SK-N-SH treated with all-trans-retinoic acid at 6 μM for 48 hours (cell line): ENCODE measurements at regions not wholly inside any gene's neighbourhood (a gene's known extent, or its start where the extent isn't known, plus 50 kb on each side); places are given as distances from the start of the nearest gene placed in this dataset.

Experiments used
- ATAC-seq: fragments of 200-7000 bp; cut with Tn5 transposase; 3 replicates; pipeline ENCODE4 v1.9.1; 2020; ENCODE audit warnings: mild to moderate bottlenecking, moderate library complexity
- ARNTL ChIP-seq: fragments of 450-650 bp; formaldehyde crosslinking; IDR thresholded peaks from 2 replicates; pipeline ENCODE4 v1.5.0; 2020; ENCODE audit warnings: low read depth, mild to moderate bottlenecking, moderate library complexity, borderline replicate concordance
- BACH2 ChIP-seq: fragments of 250-450 bp; sonication (Bioruptor Pico); IDR thresholded peaks from 2 replicates; pipeline ENCODE4 v1.9.0; 2021; ENCODE audit warnings: mild to moderate bottlenecking, borderline replicate concordance
- CREB5 ChIP-seq: fragments of 250-450 bp; sonication (Bioruptor Pico); IDR thresholded peaks from 2 replicates; pipeline ENCODE4 v1.5.1; 2020; ENCODE audit warnings: low read depth, mild to moderate bottlenecking, moderate library complexity
- CSDC2 ChIP-seq: fragments of 250-450 bp; sonication (Bioruptor Pico); IDR thresholded peaks from 2 replicates; pipeline ENCODE4 v1.5.0; 2020; ENCODE audit warnings: mild to moderate bottlenecking, moderate library complexity
- CSRNP3 ChIP-seq: fragments of 250-450 bp; sonication (Bioruptor Pico); IDR thresholded peaks from 2 replicates; pipeline ENCODE4 v1.5.1; 2021; ENCODE audit warnings: mild to moderate bottlenecking, moderate library complexity
- ESRRG ChIP-seq: fragments of 250-450 bp; sonication (Bioruptor Pico); IDR thresholded peaks from 2 replicates; pipeline ENCODE4 v1.6.1; 2021; ENCODE audit warnings: mild to moderate bottlenecking
- GLIS3 ChIP-seq: fragments of 250-450 bp; sonication (Bioruptor Pico); IDR thresholded peaks from 2 replicates; pipeline ENCODE4 v1.5.0; 2020; ENCODE audit warnings: mild to moderate bottlenecking, moderate library complexity
- OSR1 ChIP-seq: fragments of 250-450 bp; sonication (Bioruptor Pico); IDR thresholded peaks from 2 replicates; pipeline ENCODE4 v1.8.0; 2022; ENCODE audit warnings: moderate library complexity, mild to moderate bottlenecking, inconsistent platforms
- PATZ1 ChIP-seq: fragments of 250-450 bp; sonication (Bioruptor Pico); IDR thresholded peaks from 2 replicates; pipeline ENCODE4 v1.8.0; 2020; ENCODE audit warnings: mild to moderate bottlenecking, moderate library complexity, borderline replicate concordance
- POU6F1 ChIP-seq: fragments of 250-450 bp; sonication (Bioruptor Pico); IDR thresholded peaks from 2 replicates; pipeline ENCODE4 v1.8.0; 2021; ENCODE audit warnings: low read depth, mild to moderate bottlenecking, moderate library complexity, borderline replicate concordance
- PPARA ChIP-seq: fragments of 250-450 bp; sonication (Bioruptor Pico); IDR thresholded peaks from 2 replicates; pipeline ENCODE4 v1.5.0; 2020; ENCODE audit warnings: mild to moderate bottlenecking, borderline replicate concordance
- RARB ChIP-seq: fragments of 250-450 bp; sonication (Bioruptor Pico); IDR thresholded peaks from 2 replicates; pipeline ENCODE4 v1.8.0; 2021; ENCODE audit warnings: mild to moderate bottlenecking, moderate library complexity
- SNAI2 ChIP-seq: fragments of 250-450 bp; sonication (Bioruptor Pico); IDR thresholded peaks from 2 replicates; pipeline ENCODE4 v1.5.0; 2020; ENCODE audit warnings: mild to moderate bottlenecking, moderate library complexity
- TCF4 ChIP-seq: fragments of 250-450 bp; sonication (Bioruptor Pico); IDR thresholded peaks from 2 replicates; pipeline ENCODE4 v1.8.0; 2021; ENCODE audit warnings: mild to moderate bottlenecking, moderate library complexity, borderline replicate concordance
- TOX ChIP-seq: fragments of 250-450 bp; sonication (Bioruptor Pico); IDR thresholded peaks from 2 replicates; pipeline ENCODE4 v1.8.0; 2021; ENCODE audit warnings: mild to moderate bottlenecking, moderate library complexity, borderline replicate concordance
- TSHZ2 ChIP-seq: fragments of 250-450 bp; sonication (Bioruptor Pico); IDR thresholded peaks from 2 replicates; pipeline ENCODE4 v1.5.0; 2020; ENCODE audit warnings: mild to moderate bottlenecking, moderate library complexity
- ZC3H10 ChIP-seq: fragments of 250-450 bp; sonication (Bioruptor Pico); IDR thresholded peaks from 2 replicates; pipeline ENCODE4 v1.5.1; 2021; ENCODE audit warnings: mild to moderate bottlenecking, moderate library complexity
- ZFP3 ChIP-seq: fragments of 250-450 bp; sonication (Bioruptor Pico); IDR thresholded peaks from 2 replicates; pipeline ENCODE4 v1.5.0; 2020; ENCODE audit warnings: mild to moderate bottlenecking, moderate library complexity
- ZFP30 ChIP-seq: fragments of 450-650 bp; formaldehyde crosslinking; IDR thresholded peaks from 2 replicates; pipeline ENCODE4 v1.5.0; 2022; ENCODE audit warnings: mild to moderate bottlenecking, moderate library complexity
- ZNF565 ChIP-seq: fragments of 450-650 bp; formaldehyde crosslinking; conservative IDR thresholded peaks from 2 replicates; pipeline ENCODE4 v1.5.0; 2020; ENCODE audit warnings: low read depth, mild to moderate bottlenecking, moderate library complexity
- ZNF70 ChIP-seq: fragments of 450-650 bp; formaldehyde crosslinking; IDR thresholded peaks from 2 replicates; pipeline ENCODE4 v1.5.0; 2020; ENCODE audit warnings: mild to moderate bottlenecking, moderate library complexity
- ZNF8 ChIP-seq: fragments of 450-650 bp; formaldehyde crosslinking; IDR thresholded peaks from 2 replicates; pipeline ENCODE4 v1.5.0; 2020; ENCODE audit warnings: mild to moderate bottlenecking, moderate library complexity

GRCh38 chr12:126967152-126967551, 1299.8 kb upstream of the TMEM132C start:
- TF ChIP-seq ZFP30 (no peak), ZC3H10 (no peak), ZFP3 (CRISPR knock-in tag) (no peak), ARNTL (no peak), ZNF565 (CRISPR knock-in tag) (no peak)
- no peak for ATAC-seq

GRCh38 chr12:126974779-126975178, 1292.2 kb upstream of the TMEM132C start:
- TF ChIP-seq ZFP3 (CRISPR knock-in tag) (no peak), SNAI2 (no peak), RARB (CRISPR knock-in tag) (no peak), CSDC2 (CRISPR knock-in tag) (no peak), TCF4 (CRISPR knock-in tag) (no peak), POU6F1 (CRISPR knock-in tag) (no peak), TOX (no peak), BACH2 (CRISPR knock-in tag) (no peak), GLIS3 (CRISPR knock-in tag) (no peak), ZFP30 (no peak), TSHZ2 (CRISPR knock-in tag) (no peak), CREB5 (CRISPR knock-in tag) (no peak), ARNTL (no peak), ZC3H10 (no peak), CSRNP3 (CRISPR knock-in tag) (no peak), ESRRG (no peak)
- no peak for ATAC-seq

GRCh38 chr12:126976579-126976978, 1290.4 kb upstream of the TMEM132C start:
- no peak for ATAC-seq
- TF ChIP-seq ZFP3 (CRISPR knock-in tag) (no peak), ARNTL (no peak), TSHZ2 (CRISPR knock-in tag) (no peak), OSR1 (CRISPR knock-in tag) (no peak), PPARA (no peak), ZNF565 (CRISPR knock-in tag) (no peak), ZFP30 (no peak), BACH2 (CRISPR knock-in tag) (no peak), ZNF70 (CRISPR knock-in tag) (no peak), CSDC2 (CRISPR knock-in tag) (no peak), TOX (no peak), ZNF8 (CRISPR knock-in tag) (no peak), CREB5 (CRISPR knock-in tag) (no peak), CSRNP3 (CRISPR knock-in tag) (no peak), SNAI2 (no peak), PATZ1 (CRISPR knock-in tag) (no peak), GLIS3 (CRISPR knock-in tag) (no peak), ESRRG (no peak), TCF4 (CRISPR knock-in tag) (no peak)
